HG03565 (cell line): ENCODE measurements at regions not wholly inside any gene's neighbourhood (a gene's known extent, or its start where the extent isn't known, plus 50 kb on each side); places are given as distances from the start of the nearest gene placed in this dataset.

Source experiments
- ATAC-seq: cut with Tn5 transposase; IDR thresholded peaks from one replicate; pipeline ENCODE4 v1.9.1; 2021; ENCODE audit warnings: mild to moderate bottlenecking, moderate library complexity; ENCODE audit not compliant: unreplicated experiment

GRCh38 chr2:150789376-150789905 is 302.0 kb upstream of the RND3 start:
- ATAC-seq: no peak

GRCh38 chr2:150788426-150789140 is 301.1 kb upstream of the RND3 start:
- no peak for ATAC-seq

- no peak for ATAC-seq
These were observed 300.1 kb upstream of the RND3 start for GRCh38 chr2:150787353-150788093.

- ATAC-seq: no peak
These were observed 296.9 kb upstream of the RND3 start for GRCh38 chr2:150784389-150784788.

GRCh38 chr2:150783896-150784295 is 296.4 kb upstream of the RND3 start:
- ATAC-seq: no peak

GRCh38 chr2:150783015-150783414 is 295.5 kb upstream of the RND3 start:
- no peak for ATAC-seq

GRCh38 chr2:150782613-150783012 is 295.1 kb upstream of the RND3 start:
- no peak for ATAC-seq

- ATAC-seq: no peak
These were observed 293.7 kb upstream of the RND3 start for GRCh38 chr2:150781142-150781541.

- ATAC-seq: no peak
These were observed 291.4 kb upstream of the RND3 start for GRCh38 chr2:150778828-150779227.

- no peak for ATAC-seq
These were observed 282.0 kb upstream of the RND3 start for GRCh38 chr2:150769421-150769820.

- ATAC-seq: no peak
These were observed 280.7 kb upstream of the RND3 start for GRCh38 chr2:150767991-150768746.

- ATAC-seq: no peak
These were observed 275.1 kb upstream of the RND3 start for GRCh38 chr2:150762571-150762970.

- no peak for ATAC-seq
These were observed 272.1 kb upstream of the RND3 start for GRCh38 chr2:150759531-150759930.

GRCh38 chr2:150759106-150759505 is 271.6 kb upstream of the RND3 start:
- ATAC-seq: no peak

- no peak for ATAC-seq
These were observed 264.8 kb upstream of the RND3 start for GRCh38 chr2:150752229-150752628.

- ATAC-seq: no peak
These were observed 263.3 kb upstream of the RND3 start for GRCh38 chr2:150750720-150751119.

GRCh38 chr2:150742094-150742493 is 254.6 kb upstream of the RND3 start:
- no peak for ATAC-seq

- no peak for ATAC-seq
These were observed 248.5 kb upstream of the RND3 start for GRCh38 chr2:150735894-150736498.

- ATAC-seq: no peak
These were observed 245.7 kb upstream of the RND3 start for GRCh38 chr2:150733051-150733618.

- ATAC-seq: peak; percentile 51
These were observed 245.0 kb upstream of the RND3 start for GRCh38 chr2:150732491-150732890.

GRCh38 chr2:150732064-150732463 is 244.6 kb upstream of the RND3 start:
- peak; percentile 52 for ATAC-seq
